ENCODE measurements at regions not wholly inside any gene's neighbourhood (a gene's known extent, or its start where the extent isn't known, plus 50 kb on each side); places are given as distances from the start of the nearest gene placed in this dataset.
A peak's percentile ranks its signal among the peaks of the same experiment; 100 is the strongest.

GRCh38 chr11:28702450-28702790 lies 594.2 kb downstream of the METTL15 start:
- Histone ChIP-seq H3K27ac (no peak overlapping the region), H3K9me3 (no peaks in the 10 kb centered on the region), H3K36me3 (no peaks in the 10 kb centered on the region), H3K27me3 (no peaks in the 10 kb centered on the region), H3K4me3 (no peak overlapping the region), H3K4me1 (no peaks in the 10 kb centered on the region)
- DNase-seq = no peak
- intact Hi-C loops (cut with DNase I; ENCODE audit: low total_unique reads) (no loop called here), in situ Hi-C loops (cut with MboI; ENCODE audit: low sequenced_read_pairs in 4 of 4) (no loop called here)
- TF ChIP-seq CTCF (IDR thresholded peaks at IDR 0.05 in 4 of 5, conservative IDR thresholded peaks at IDR 0.05 in 1 of 5) (no peak), POLR2A (IDR thresholded peaks at IDR 0.05) (no peak)
- ATAC-seq = no peak

- no peak for ATAC-seq
- in situ Hi-C loops (cut with MboI; ENCODE audit: low sequenced_read_pairs in 4 of 4) = no loop called here
- Histone ChIP-seq H3K9me3 (no peaks in the 10 kb centered on the region), H3K27me3 (no peaks in the 10 kb centered on the region), H3K27ac (no peak overlapping the region), H3K36me3 (no peaks in the 10 kb centered on the region), H3K4me3 (no peak overlapping the region), H3K4me1 (no peaks in the 10 kb centered on the region)
- no peak for TF ChIP-seq POLR2A (IDR thresholded peaks at IDR 0.05)
- TF ChIP-seq CTCF (IDR thresholded peaks at IDR 0.05 in 4 of 5, conservative IDR thresholded peaks at IDR 0.05 in 1 of 5) = no peak
- intact Hi-C loops (cut with DNase I; ENCODE audit: low total_unique reads) = no loop called here
- DNase-seq = no peak
Observed at GRCh38 chr11:28701760-28702449, 593.7 kb downstream of the METTL15 start.

- H3K27ac ChIP-seq = no peak overlapping the region
- H3K27me3 ChIP-seq = no peaks in the 10 kb centered on the region
- intact Hi-C loops (cut with DNase I; ENCODE audit: low total_unique reads) (loop anchor here (2.0 kb wide), 1 partner anchor 1001 kb away; no protein-coding TSS in a partner anchor), in situ Hi-C loops (cut with MboI; ENCODE audit: low sequenced_read_pairs in 4 of 4) (no loop called here)
- no peak for DNase-seq
- H3K4me1 ChIP-seq = no peaks in the 10 kb centered on the region
- no peaks in the 10 kb centered on the region for H3K36me3 ChIP-seq
- H3K4me3 ChIP-seq = no peak overlapping the region
- ATAC-seq = no peak
- H3K9me3 ChIP-seq = no peaks in the 10 kb centered on the region
- TF ChIP-seq POLR2A (IDR thresholded peaks at IDR 0.05) (no peak), CTCF (IDR thresholded peaks at IDR 0.05 in 4 of 5, conservative IDR thresholded peaks at IDR 0.05 in 1 of 5) (no peak)
Observed at GRCh38 chr11:28699701-28700100, 591.5 kb downstream of the METTL15 start.

GRCh38 chr11:28697920-28698827 lies 590.0 kb downstream of the METTL15 start:
- intact Hi-C loops (cut with DNase I; ENCODE audit: low total_unique reads) (loop anchor here (2.0 kb wide), 1 partner anchor 999 kb away; no protein-coding TSS in a partner anchor), in situ Hi-C loops (cut with MboI; ENCODE audit: low sequenced_read_pairs in 4 of 4) (no loop called here)
- Histone ChIP-seq H3K36me3 (no peaks in the 10 kb centered on the region), H3K9me3 (no peaks in the 10 kb centered on the region), H3K4me3 (no peak overlapping the region), H3K27me3 (no peaks in the 10 kb centered on the region), H3K4me1 (no peaks in the 10 kb centered on the region), H3K27ac (no peak overlapping the region)
- ATAC-seq (no peak), DNase-seq (peak in 1 of 2 donors; percentile 3)
- TF ChIP-seq POLR2A (IDR thresholded peaks at IDR 0.05) (no peak), CTCF (IDR thresholded peaks at IDR 0.05 in 4 of 5, conservative IDR thresholded peaks at IDR 0.05 in 1 of 5) (peak in 4 of 5 experiments; percentile 44 to 64 (median 54))
